ENCODE measurements at regions not wholly inside any gene's neighbourhood (a gene's known extent, or its start where the extent isn't known, plus 50 kb on each side); places are given as distances from the start of the nearest gene placed in this dataset.

DNA sequence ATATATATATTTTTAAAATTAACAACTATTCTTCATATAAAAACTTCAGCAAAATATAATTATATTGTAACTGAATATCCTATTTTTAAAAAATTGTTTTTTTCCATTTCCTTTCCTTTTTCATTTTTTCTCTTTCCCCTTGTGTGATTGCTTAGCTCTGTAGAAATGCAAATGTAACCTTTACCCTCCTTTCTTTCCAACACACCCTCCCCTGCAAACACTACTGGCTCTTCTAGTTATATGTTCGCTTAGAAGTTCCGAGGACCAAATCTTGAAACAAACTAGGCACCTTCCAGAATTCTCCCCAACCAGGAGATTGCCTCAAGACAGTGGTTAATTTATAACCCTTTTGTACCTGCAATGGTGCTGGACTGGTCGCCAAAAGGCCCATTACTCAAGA is 1980.0 kb upstream of the CDH6 start:
- TF ChIP-seq, protein P1, sequence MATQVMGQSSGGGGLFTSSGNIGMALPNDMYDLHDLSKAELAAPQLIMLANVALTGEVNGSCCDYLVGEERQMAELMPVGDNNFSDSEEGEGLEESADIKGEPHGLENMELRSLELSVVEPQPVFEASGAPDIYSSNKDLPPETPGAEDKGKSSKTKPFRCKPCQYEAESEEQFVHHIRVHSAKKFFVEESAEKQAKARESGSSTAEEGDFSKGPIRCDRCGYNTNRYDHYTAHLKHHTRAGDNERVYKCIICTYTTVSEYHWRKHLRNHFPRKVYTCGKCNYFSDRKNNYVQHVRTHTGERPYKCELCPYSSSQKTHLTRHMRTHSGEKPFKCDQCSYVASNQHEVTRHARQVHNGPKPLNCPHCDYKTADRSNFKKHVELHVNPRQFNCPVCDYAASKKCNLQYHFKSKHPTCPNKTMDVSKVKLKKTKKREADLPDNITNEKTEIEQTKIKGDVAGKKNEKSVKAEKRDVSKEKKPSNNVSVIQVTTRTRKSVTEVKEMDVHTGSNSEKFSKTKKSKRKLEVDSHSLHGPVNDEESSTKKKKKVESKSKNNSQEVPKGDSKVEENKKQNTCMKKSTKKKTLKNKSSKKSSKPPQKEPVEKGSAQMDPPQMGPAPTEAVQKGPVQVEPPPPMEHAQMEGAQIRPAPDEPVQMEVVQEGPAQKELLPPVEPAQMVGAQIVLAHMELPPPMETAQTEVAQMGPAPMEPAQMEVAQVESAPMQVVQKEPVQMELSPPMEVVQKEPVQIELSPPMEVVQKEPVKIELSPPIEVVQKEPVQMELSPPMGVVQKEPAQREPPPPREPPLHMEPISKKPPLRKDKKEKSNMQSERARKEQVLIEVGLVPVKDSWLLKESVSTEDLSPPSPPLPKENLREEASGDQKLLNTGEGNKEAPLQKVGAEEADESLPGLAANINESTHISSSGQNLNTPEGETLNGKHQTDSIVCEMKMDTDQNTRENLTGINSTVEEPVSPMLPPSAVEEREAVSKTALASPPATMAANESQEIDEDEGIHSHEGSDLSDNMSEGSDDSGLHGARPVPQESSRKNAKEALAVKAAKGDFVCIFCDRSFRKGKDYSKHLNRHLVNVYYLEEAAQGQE (IDR thresholded peaks at IDR 0.05; ENCODE audit: low read depth), result no peak
- TF ChIP-seq CREB1 (IDR thresholded peaks at IDR 0.05; ENCODE audit: low read depth), result no peak
- no peak for TF ChIP-seq YY1 (IDR thresholded peaks at IDR 0.05; ENCODE audit: low read depth)
- no peak for TF ChIP-seq TAF1 (IDR thresholded peaks at IDR 0.05; ENCODE audit: low read depth)
- no peak for TF ChIP-seq CEBPB (IDR thresholded peaks at IDR 0.05)
- no peak for TF ChIP-seq RAD21 (IDR thresholded peaks at IDR 0.05; ENCODE audit: low read depth)
- no peak for TF ChIP-seq EP300 (IDR thresholded peaks at IDR 0.05; ENCODE audit: borderline replicate concordance)
- TF ChIP-seq, protein P2, sequence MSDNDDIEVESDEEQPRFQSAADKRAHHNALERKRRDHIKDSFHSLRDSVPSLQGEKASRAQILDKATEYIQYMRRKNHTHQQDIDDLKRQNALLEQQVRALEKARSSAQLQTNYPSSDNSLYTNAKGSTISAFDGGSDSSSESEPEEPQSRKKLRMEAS (IDR thresholded peaks at IDR 0.05), result no peak

All from Ishikawa (cell line).